ENCODE measurements at regions not wholly inside any gene's neighbourhood (a gene's known extent, or its start where the extent isn't known, plus 50 kb on each side); places are given as distances from the start of the nearest gene placed in this dataset.

GRCh38 chr4:128601991-128602695 lies 207.4 kb upstream of the JADE1 start:
- no peak for DNase-seq (ENCODE audit: low spot score)

DNA sequence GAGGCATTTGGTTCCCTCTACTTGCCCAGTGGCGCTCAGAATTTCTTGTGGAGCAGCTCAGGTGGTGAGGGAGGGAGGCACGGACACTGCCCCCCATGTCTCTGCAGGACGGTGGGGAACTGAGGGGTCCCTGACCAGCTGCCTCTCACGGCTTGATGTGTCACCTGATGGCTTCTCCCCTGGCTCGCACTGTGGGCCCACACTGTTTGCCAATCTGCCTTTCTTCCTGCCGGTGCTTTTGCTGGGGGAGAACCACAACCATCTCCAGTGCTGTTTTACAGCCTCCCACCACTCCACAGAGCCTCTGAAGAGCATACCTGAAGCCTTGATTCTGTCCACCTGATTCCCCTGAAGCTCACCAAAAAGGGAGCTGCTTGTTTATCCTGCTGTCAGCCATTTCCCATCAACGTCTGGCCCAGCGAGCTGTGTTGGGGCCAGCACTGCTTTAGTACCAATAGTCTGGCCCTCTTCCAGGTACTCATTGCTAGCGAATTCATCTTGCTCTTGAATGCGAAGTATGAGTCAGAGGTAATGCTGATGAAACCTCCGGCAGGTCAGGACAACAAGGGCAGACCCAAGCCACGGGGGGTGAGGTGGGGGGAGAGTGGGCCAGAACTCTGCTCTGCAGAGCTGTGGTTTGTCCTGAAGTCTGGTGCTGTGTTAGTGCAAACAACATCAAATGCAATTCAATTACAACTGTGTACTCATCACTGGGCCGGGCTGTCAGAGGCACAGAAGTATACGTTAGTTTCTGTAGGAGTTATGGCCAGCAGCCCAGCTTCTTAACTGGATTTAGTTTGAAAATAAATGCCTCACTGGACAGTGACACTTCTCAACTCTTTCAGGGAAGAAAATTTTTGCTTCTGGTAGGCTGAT lies 208.3 kb upstream of the JADE1 start:
- peak; percentile 57 for DNase-seq (ENCODE audit: low spot score)

- DNase-seq (ENCODE audit: low spot score) = no peak
Observed at GRCh38 chr4:128600410-128600809, 209.1 kb upstream of the JADE1 start.

- no peak for DNase-seq (ENCODE audit: low spot score)
Observed at GRCh38 chr4:128597500-128597899, 212.0 kb upstream of the JADE1 start.

- no peak for DNase-seq (ENCODE audit: low spot score)
Observed at GRCh38 chr4:128596853-128597252, 212.6 kb upstream of the JADE1 start.

GRCh38 chr4:128596115-128596514 lies 213.4 kb upstream of the JADE1 start:
- DNase-seq (ENCODE audit: low spot score) = no peak

DNA sequence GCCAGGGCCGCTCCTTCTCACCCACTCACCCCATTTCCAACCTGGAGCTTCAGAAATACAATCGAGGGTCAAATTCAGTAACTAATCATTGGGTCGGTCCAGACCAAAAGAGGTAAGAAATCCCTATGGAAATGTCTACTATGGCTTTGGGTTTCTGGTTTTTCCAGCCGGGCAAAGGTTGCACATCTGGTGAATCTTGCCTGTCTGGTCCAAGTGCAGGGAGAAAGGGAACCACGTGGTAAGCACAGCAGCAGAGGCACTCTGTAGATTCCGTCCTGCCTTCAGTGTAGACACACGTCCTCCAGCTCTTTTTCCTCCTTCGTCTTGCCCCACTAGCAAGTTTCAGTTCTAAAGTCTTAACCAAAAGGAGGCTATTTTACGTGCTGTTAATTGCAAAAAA lies 218.0 kb upstream of the JADE1 start:
- DNase-seq (ENCODE audit: low spot score) = no peak

DNA sequence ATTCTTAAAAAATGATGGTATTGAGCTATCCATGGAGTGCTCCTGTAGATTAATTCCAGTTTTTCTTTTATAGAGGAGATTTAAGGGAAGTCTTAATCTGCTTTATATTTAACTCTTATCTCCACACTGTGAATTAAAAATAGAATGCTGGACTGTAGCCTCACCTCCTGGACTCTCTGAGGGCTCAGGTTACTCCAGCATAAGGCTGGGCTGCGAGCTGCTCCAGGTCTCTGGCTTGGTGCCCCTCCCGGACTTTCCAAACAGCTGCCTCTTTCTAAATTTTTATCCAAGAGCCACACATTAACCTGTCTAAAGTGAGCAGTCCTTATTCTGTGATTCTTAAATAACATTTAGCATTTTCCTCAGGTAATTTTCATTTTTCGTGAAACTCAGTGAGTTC lies 218.7 kb upstream of the JADE1 start:
- DNase-seq (ENCODE audit: low spot score) = no peak

DNA sequence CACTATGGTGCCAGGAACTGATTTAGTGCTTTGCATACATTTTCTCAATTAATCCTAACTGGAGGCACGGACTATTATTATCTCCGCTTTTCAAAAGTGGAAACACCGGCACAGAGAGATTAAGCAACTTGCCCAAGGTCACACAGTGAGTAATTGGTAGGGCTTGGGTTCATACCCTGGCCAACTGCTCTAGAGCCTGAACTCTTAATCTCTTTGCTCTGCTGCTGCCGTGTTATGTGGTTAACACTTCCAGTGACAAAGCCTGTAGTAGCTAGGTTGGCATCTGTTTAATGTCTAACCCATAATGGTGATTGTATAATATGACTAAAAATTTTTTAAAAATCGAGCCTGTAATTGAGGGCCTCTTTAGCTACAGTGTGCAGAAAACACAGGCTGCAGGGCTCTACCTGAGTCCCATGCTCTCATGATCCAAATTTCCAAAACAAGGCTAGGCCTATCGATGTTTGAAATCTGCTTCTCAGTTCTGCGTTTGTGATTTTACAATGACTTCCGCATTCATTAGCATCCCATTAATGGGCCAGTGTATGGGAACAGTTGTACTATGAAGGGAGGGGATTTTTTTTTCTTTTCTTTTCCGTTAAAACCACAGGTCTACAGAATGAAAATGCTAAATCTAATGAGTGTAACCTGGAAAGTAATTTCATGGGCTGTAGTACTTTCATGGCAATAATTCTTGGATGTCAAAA lies 219.3 kb upstream of the JADE1 start:
- DNase-seq (ENCODE audit: low spot score) = no peak

- DNase-seq (ENCODE audit: low spot score) = no peak
Observed at GRCh38 chr4:128589384-128589965, 220.0 kb upstream of the JADE1 start.

- no peak for DNase-seq (ENCODE audit: low spot score)
Observed at GRCh38 chr4:128587382-128587781, 222.1 kb upstream of the JADE1 start.

DNA sequence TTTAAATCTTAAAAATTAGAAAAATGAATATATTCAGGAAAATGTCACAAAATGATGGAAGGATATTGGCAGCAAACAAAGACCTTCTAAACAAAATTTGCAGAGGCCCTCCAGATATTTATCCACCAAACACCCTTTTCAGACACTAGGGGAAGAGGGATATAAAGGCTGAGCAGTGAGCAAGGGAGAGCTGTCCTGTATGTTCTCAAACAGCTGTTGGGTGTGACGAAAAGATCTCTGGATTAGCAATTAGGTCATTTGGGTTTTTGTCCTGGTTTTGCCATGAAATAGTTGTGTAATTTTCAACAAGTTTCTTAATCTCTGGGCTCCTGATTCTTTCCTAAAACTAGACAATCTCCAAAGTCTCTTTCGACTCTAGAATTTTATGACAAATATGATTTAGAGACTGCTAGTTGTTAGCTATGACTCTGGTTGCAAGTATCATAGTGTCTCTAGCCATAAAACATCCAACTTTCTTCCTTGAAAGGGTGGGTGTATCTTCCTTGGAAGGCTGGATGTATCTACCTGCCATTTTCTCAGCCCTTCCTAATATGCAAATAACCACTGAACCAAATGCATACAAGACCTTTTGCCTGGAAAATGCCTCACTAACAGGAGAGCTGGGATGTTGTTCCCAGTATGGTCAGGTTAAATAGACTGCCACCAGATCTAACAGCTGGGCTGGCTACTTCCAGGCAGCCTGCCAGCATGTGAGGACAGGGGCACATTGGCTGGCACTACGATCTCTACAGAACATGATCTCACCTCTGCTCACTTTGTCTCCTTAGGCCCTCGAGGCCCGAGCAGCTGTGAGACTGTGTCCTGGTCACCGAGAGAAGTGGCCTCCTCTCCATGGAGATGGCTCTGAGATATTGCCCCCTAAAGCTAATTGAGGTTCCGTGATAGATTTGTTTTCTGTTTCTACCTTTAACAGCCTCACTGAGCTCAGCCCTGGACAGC lies 225.5 kb upstream of the JADE1 start:
- DNase-seq (ENCODE audit: low spot score) = no peak

GRCh38 chr4:128582427-128582870 lies 227.1 kb upstream of the JADE1 start:
- no peak for DNase-seq (ENCODE audit: low spot score)

DNA sequence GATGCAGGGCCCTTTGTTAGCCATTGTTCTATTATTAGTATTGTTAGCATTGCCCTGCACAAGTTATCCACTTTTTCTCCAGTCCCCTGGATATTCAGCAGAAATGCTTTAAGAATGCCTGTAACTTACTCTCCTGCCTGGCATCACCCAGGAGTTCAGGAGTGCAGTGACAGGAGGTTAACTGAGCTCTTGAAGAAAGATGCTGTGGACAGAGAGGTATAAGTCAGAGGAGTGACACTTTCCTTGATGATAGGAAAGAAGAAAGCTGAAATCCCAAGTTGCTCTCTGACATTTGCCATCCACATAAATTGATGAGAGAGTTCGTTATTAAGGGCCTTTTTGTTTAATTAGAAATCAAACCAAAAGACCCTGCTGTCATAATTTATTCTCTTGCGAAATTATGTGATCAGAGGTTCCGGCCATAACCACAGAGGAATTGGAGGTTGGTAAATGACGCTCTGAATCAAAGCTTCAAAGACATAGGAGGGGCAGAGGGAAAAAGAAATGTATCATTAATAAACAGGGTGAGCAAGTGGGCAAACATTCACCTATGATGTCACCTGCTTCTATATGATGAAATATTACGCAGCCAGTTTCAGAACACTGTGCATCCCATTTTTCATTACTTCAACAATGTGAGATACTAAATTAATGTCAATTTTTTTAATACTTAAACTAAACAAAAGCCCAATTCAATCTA lies 230.2 kb upstream of the JADE1 start:
- no peak for DNase-seq (ENCODE audit: low spot score)

DNA sequence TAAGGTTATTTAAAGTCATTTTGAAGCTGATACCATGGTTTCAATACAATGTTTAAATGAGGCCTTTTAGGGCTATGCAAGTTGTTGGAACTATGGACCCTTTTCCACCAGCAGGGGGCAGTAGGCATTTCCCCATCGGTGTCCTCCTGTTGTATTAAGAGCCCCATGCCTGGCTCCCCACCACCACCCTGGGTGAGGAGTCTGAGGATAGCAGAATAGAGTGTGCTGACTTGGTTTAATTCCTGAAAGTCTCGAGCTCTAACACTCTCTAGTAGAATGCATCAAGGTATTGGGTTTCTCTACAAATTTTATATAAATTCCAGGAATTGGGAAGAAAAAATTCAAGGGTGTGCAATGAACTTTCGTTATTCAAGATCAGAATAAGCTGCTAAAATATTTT lies 234.8 kb upstream of the JADE1 start:
- DNase-seq (ENCODE audit: low spot score) = peak; percentile 27

- peak; percentile 72 for DNase-seq (ENCODE audit: low spot score)
Observed at GRCh38 chr4:128573781-128574508, 235.6 kb upstream of the JADE1 start.

GRCh38 chr4:128572778-128573241 lies 236.7 kb upstream of the JADE1 start:
- DNase-seq (ENCODE audit: low spot score) = no peak

- DNase-seq (ENCODE audit: low spot score) = peak; percentile 76
Observed at GRCh38 chr4:128571747-128572146, 237.8 kb upstream of the JADE1 start.

DNA sequence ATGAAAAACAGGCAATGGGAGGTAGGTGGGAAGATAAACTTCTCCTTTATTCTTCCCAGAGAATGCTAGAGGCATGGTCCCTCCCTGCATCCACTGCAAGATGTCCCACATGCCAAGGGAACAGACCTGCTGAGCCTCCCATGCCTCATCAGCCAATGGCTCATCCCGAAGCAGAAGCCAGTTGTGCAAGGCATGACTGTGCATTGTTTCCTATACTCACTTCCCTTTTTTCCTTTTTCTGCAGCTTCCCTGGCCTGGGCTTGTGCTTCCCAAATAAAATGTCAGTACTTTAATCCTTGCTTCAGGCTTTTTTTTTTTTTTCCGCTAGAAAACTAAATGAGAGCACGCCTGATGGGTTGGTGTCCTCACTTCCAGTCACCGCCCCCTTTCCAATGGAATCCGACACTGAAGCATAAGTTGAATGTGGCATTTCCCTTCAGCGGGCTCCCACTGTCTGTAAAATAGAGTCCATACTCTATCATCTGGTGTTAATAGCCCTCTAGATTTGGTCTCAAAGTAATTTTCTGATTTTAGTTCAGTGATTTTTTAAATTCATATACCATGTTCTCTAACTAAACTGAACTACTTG lies 239.0 kb upstream of the JADE1 start:
- no peak for DNase-seq (ENCODE audit: low spot score)
